ENCODE measurements at regions not wholly inside any gene's neighbourhood (a gene's known extent, or its start where the extent isn't known, plus 50 kb on each side); places are given as distances from the start of the nearest gene placed in this dataset.

GRCh38 chr11:121895919-121896318 is 220.1 kb downstream of the BLID start:
- DNase-seq (ENCODE audit: extremely low spot score): no peak
- CTCF ChIA-PET: interaction anchor here (1.5 kb wide), 1 partner anchor 9 kb away, joined by 3 read pairs; no protein-coding TSS in a partner anchor
- POLR2A ChIA-PET: no interaction called here
- TF ChIP-seq, protein P1, sequence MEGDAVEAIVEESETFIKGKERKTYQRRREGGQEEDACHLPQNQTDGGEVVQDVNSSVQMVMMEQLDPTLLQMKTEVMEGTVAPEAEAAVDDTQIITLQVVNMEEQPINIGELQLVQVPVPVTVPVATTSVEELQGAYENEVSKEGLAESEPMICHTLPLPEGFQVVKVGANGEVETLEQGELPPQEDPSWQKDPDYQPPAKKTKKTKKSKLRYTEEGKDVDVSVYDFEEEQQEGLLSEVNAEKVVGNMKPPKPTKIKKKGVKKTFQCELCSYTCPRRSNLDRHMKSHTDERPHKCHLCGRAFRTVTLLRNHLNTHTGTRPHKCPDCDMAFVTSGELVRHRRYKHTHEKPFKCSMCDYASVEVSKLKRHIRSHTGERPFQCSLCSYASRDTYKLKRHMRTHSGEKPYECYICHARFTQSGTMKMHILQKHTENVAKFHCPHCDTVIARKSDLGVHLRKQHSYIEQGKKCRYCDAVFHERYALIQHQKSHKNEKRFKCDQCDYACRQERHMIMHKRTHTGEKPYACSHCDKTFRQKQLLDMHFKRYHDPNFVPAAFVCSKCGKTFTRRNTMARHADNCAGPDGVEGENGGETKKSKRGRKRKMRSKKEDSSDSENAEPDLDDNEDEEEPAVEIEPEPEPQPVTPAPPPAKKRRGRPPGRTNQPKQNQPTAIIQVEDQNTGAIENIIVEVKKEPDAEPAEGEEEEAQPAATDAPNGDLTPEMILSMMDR (IDR thresholded peaks at IDR 0.05; ENCODE audit: control extremely low read depth, extremely low read depth, low read depth, missing control alignments): no peak

- ChIA-PET POLR2A (no interaction called here), CTCF (interaction anchor here (1.5 kb wide), 1 partner anchor 8 kb away, joined by 3 read pairs; no protein-coding TSS in a partner anchor)
- DNase-seq (ENCODE audit: extremely low spot score): no peak
- TF ChIP-seq, protein P1 (IDR thresholded peaks at IDR 0.05; ENCODE audit: control extremely low read depth, extremely low read depth, low read depth, missing control alignments): no peak
Observed at GRCh38 chr11:121894581-121894980, 221.4 kb downstream of the BLID start.

GRCh38 chr11:121892863-121893262 is 223.2 kb downstream of the BLID start:
- POLR2A ChIA-PET: no interaction called here
- TF ChIP-seq, protein P1 (IDR thresholded peaks at IDR 0.05; ENCODE audit: control extremely low read depth, extremely low read depth, low read depth, missing control alignments): no peak
- CTCF ChIA-PET: no interaction called here
- DNase-seq (ENCODE audit: extremely low spot score): no peak

GRCh38 chr11:121892131-121892681 is 223.8 kb downstream of the BLID start:
- TF ChIP-seq, protein P1 (IDR thresholded peaks at IDR 0.05; ENCODE audit: control extremely low read depth, extremely low read depth, low read depth, missing control alignments): no peak
- DNase-seq (ENCODE audit: extremely low spot score): no peak
- ChIA-PET POLR2A (no interaction called here), CTCF (no interaction called here)

DNA sequence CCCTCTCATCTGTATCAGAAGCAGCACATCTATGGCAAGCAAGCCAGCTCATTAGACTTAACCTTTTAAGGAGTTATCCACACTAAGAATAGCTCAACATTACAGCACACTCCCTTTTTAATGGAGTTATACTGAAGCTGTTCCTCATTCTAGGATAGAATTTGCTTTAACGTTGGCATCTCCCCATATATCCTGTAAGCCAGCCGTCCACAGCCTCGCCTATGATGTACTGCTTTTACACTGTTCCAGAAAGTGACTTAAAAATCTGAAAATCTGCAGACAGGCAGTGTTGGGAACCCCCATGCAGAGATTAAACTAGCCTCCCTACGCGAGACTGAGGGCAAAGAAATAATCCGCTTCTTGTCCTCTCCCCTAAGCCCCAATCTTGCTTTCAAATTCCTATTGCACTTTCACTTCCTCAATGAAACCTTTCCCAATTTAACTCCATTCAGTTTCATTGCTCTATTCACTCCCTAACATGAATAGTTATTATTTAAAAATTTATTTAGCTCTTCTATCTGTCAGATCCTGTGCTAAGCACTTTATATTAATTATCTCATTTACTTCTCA is 225.0 kb downstream of the BLID start:
- no peak for DNase-seq (ENCODE audit: extremely low spot score)
- POLR2A ChIA-PET: no interaction called here
- TF ChIP-seq, protein P1 (IDR thresholded peaks at IDR 0.05; ENCODE audit: control extremely low read depth, extremely low read depth, low read depth, missing control alignments): no peak
- CTCF ChIA-PET: interaction anchor here (1.0 kb wide), 1 partner anchor 12 kb away, joined by 3 read pairs; no protein-coding TSS in a partner anchor

DNA sequence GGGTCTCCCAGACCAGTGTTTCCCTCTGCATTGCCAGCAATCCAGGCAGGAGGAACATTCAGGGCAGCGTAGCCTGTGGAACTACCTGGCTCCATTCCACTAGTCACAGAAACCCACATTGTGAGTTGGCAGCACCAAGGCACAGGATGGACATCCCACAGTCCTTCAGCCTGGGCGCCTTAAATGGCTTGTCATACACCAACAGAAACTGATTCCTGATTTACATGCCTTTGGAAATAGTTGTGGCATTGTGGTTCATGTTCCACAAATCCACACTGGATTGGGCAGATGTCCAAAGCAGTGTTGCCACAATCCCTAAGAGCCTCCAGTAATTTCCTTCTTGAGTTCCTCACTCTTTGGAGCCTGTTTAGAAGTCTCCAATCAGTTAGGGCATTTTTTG is 225.6 kb downstream of the BLID start:
- no peak for DNase-seq (ENCODE audit: extremely low spot score)
- TF ChIP-seq, protein P1 (IDR thresholded peaks at IDR 0.05; ENCODE audit: control extremely low read depth, extremely low read depth, low read depth, missing control alignments): no peak
- POLR2A ChIA-PET: no interaction called here
- CTCF ChIA-PET: interaction anchor here (1.0 kb wide), 1 partner anchor 12 kb away, joined by 3 read pairs; no protein-coding TSS in a partner anchor
